HEK293 (cell line): ENCODE measurements at regions not wholly inside any gene's neighbourhood (a gene's known extent, or its start where the extent isn't known, plus 50 kb on each side); places are given as distances from the start of the nearest gene placed in this dataset.
A peak's percentile ranks its signal among the peaks of the same experiment; 100 is the strongest.

ENCODE experiments used
- CTCF ChIA-PET: fragments of 350-600 bp; formaldehyde crosslinking; extraction: SDS; loops from one replicate; lab custom pipeline; 2021; ENCODE audit warnings: antibody characterized with exemption; lab: Yijun Ruan, JAX
- POLR2A ChIA-PET: fragments of 300-600 bp; formaldehyde crosslinking; extraction: SDS; loops from one replicate; lab custom pipeline; 2020; ENCODE audit warnings: antibody characterized with exemption, inconsistent platforms; lab: Yijun Ruan, JAX
- H3K27ac ChIP-seq: fragments of 200-500 bp; sonication (Bioruptor generic); 2 replicates; pipeline ENCODE4 v1.5.1; 2014; ENCODE audit warnings: low read depth, low read length, control low read depth, inconsistent platforms; ENCODE audit errors: extremely low read depth
- H3K36me3 ChIP-seq, 2 experiments: fragments of 200-500 bp in 1 of 2; sonication (Bioruptor generic) in 1 of 2; 1 replicate in 1 of 2; 2 replicates in 1 of 2; pipeline ENCODE4 v1.5.1; 2014 to 2017; ENCODE audit warnings: inconsistent platforms in 2 of 2, low read length in 2 of 2; ENCODE audit not compliant: control insufficient read depth in 2 of 2, insufficient read depth in 1 of 2
- H3K4me1 ChIP-seq: fragments of 200-500 bp; sonication (Bioruptor generic); 2 replicates; pipeline ENCODE4 v1.5.1; 2014; ENCODE audit warnings: mild to moderate bottlenecking, low read length, inconsistent platforms; ENCODE audit not compliant: control insufficient read depth, insufficient read depth
- H3K4me3 ChIP-seq: 2 replicates; pipeline ENCODE4 v1.5.1; 2011; ENCODE audit warnings: low read depth, mild to moderate bottlenecking, control low read depth, low read length, moderate library complexity
- H3K9me3 ChIP-seq: fragments of 200-500 bp; sonication (Bioruptor generic); 2 replicates; pipeline ENCODE4 v1.5.1; 2014; ENCODE audit warnings: low read depth, low read length, inconsistent platforms; ENCODE audit not compliant: control insufficient read depth, insufficient read depth
- KLF1 ChIP-seq: fragments of 450-650 bp; formaldehyde crosslinking; IDR thresholded peaks from 2 replicates; pipeline ENCODE4 v1.5.1; 2016; ENCODE audit warnings: missing biosample characterization, missing genetic modification characterization
- KLF8 ChIP-seq: fragments of 450-650 bp; formaldehyde crosslinking; IDR thresholded peaks from 2 replicates; pipeline ENCODE4 v1.5.1; 2016; ENCODE audit warnings: missing biosample characterization, missing genetic modification characterization
- MEIS1 ChIP-seq: sonication (generic); formaldehyde crosslinking; IDR thresholded peaks from 2 replicates; pipeline ENCODE4 v1.8.1; 2022; ENCODE audit warnings: missing genetic modification reagents, mild to moderate bottlenecking, borderline replicate concordance
- PATZ1 ChIP-seq: fragments of 450-650 bp; formaldehyde crosslinking; IDR thresholded peaks from 2 replicates; pipeline ENCODE4 v1.5.1; 2016; ENCODE audit warnings: missing biosample characterization, missing genetic modification characterization
- PBX3 ChIP-seq: sonication (generic); formaldehyde crosslinking; IDR thresholded peaks from 2 replicates; pipeline ENCODE4 v1.8.1; 2022; ENCODE audit warnings: mild to moderate bottlenecking, moderate library complexity, missing genetic modification reagents
- RBAK ChIP-seq: fragments of 450-650 bp; formaldehyde crosslinking; IDR thresholded peaks from 2 replicates; pipeline ENCODE4 v1.5.1; 2016; ENCODE audit warnings: missing biosample characterization, missing genetic modification characterization
- ZFP41 ChIP-seq: fragments of 450-650 bp; formaldehyde crosslinking; IDR thresholded peaks from 2 replicates; pipeline ENCODE4 v1.5.1; 2016; ENCODE audit warnings: missing biosample characterization, missing genetic modification characterization, borderline replicate concordance
- ZNF112 ChIP-seq: fragments of 450-650 bp; formaldehyde crosslinking; IDR thresholded peaks from 2 replicates; pipeline ENCODE4 v1.5.0; 2017; ENCODE audit warnings: missing biosample characterization, missing genetic modification characterization
- ZNF221 ChIP-seq: fragments of 450-650 bp; formaldehyde crosslinking; IDR thresholded peaks from 2 replicates; pipeline ENCODE4 v1.5.1; 2017; ENCODE audit warnings: missing biosample characterization, missing genetic modification characterization, borderline replicate concordance
- ZNF274 ChIP-seq, 2 experiments: fragments of 200-500 bp in 1 of 2; fragments of 450-650 bp in 1 of 2; sonication (Bioruptor generic) in 1 of 2; formaldehyde crosslinking in 1 of 2; IDR thresholded peaks; 2 replicates each; pipeline versions ENCODE4 v1.5.1 to v1.6.1; 2014 to 2016; ENCODE audit warnings: borderline replicate concordance in 1 of 2, inconsistent platforms in 1 of 2, low read length in 1 of 2, missing biosample characterization in 1 of 2, missing genetic modification characterization in 1 of 2
- ZNF350 ChIP-seq: fragments of 450-650 bp; formaldehyde crosslinking; IDR thresholded peaks from 2 replicates; pipeline ENCODE4 v1.5.0; 2017; ENCODE audit warnings: missing biosample characterization, mild to moderate bottlenecking, missing genetic modification characterization
- ZNF426 ChIP-seq: fragments of 450-650 bp; formaldehyde crosslinking; IDR thresholded peaks from 2 replicates; pipeline ENCODE4 v1.5.1; 2017; ENCODE audit warnings: missing biosample characterization, missing genetic modification characterization, mild to moderate bottlenecking, inconsistent platforms, moderate library complexity
- ZNF501 ChIP-seq: fragments of 450-650 bp; formaldehyde crosslinking; IDR thresholded peaks from 2 replicates; pipeline ENCODE4 v1.5.1; 2016; ENCODE audit warnings: missing biosample characterization, missing genetic modification characterization
- ZNF530 ChIP-seq: fragments of 450-650 bp; formaldehyde crosslinking; IDR thresholded peaks from 2 replicates; pipeline ENCODE4 v1.5.1; 2016; ENCODE audit warnings: low read depth, missing biosample characterization, missing genetic modification characterization
- ZNF555 ChIP-seq: fragments of 450-650 bp; formaldehyde crosslinking; conservative IDR thresholded peaks from 2 replicates; pipeline ENCODE4 v1.5.1; 2017; ENCODE audit warnings: missing biosample characterization, mild to moderate bottlenecking, missing genetic modification characterization, inconsistent platforms
- ZNF600 ChIP-seq: fragments of 450-650 bp; formaldehyde crosslinking; IDR thresholded peaks from 2 replicates; pipeline ENCODE4 v1.5.1; 2016; ENCODE audit warnings: missing biosample characterization, missing genetic modification characterization
- ZNF677 ChIP-seq: fragments of 450-650 bp; IDR thresholded peaks from 2 replicates; pipeline ENCODE4 v1.5.0; 2018; ENCODE audit warnings: missing biosample characterization, mild to moderate bottlenecking, missing genetic modification characterization, moderate library complexity
- ZNF707 ChIP-seq: fragments of 450-650 bp; formaldehyde crosslinking; IDR thresholded peaks from 2 replicates; pipeline ENCODE4 v1.5.1; 2016; ENCODE audit warnings: missing biosample characterization, missing genetic modification characterization
- ZNF785 ChIP-seq: fragments of 450-650 bp; formaldehyde crosslinking; IDR thresholded peaks from 2 replicates; pipeline ENCODE4 v1.5.1; 2016; ENCODE audit warnings: missing biosample characterization, missing genetic modification characterization
- ZSCAN23 ChIP-seq: fragments of 450-650 bp; formaldehyde crosslinking; IDR thresholded peaks from 2 replicates; pipeline ENCODE4 v1.5.1; 2016; ENCODE audit warnings: missing biosample characterization, missing genetic modification characterization
- TF ChIP-seq, protein P1 (sequence below): fragments of 450-650 bp; formaldehyde crosslinking; IDR thresholded peaks from 2 replicates; pipeline ENCODE4 v1.5.1; 2016; ENCODE audit warnings: missing biosample characterization, missing genetic modification characterization, low read depth
- TF ChIP-seq, protein P2 (sequence below): fragments of 450-650 bp; formaldehyde crosslinking; IDR thresholded peaks from 2 replicates; pipeline ENCODE4 v1.5.1; 2017; ENCODE audit warnings: missing biosample characterization, missing genetic modification characterization
- TF ChIP-seq, protein P3 (sequence below): fragments of 450-650 bp; formaldehyde crosslinking; IDR thresholded peaks from 2 replicates; pipeline ENCODE4 v1.5.1; 2017; ENCODE audit warnings: missing biosample characterization, missing genetic modification characterization

DNA sequence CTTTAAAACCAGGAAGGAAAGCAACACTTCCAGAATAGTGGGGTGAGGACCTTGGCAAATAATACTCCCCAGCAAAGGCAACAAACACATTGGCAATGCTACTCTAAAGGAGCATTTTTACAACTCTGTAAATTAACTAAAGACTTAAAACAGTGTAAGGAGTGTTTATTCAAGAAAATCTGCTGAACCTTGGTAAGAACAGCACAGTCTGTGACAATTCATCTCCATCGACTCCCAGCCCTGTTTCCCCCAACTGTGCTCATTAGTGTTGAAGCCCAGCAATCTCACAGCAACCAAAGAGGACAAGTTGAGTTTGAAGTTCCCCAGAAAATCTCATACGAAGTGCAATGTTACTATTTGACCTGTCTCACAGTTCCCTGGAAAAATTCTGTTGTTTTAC lies 884.9 kb downstream of the C6orf118 start:
- Histone ChIP-seq H3K36me3 (no peaks in the 10 kb centered on the region), H3K4me3 (no peak overlapping the region), H3K4me1 (no peaks in the 10 kb centered on the region), H3K9me3 (no peaks in the 10 kb centered on the region), H3K27ac (no peak overlapping the region)
- peak; percentile 94 for TF ChIP-seq ZNF677
- no peak for TF ChIP-seq ZSCAN23 (tag by site-specific recombination)
- CTCF ChIA-PET = no interaction called here
- POLR2A ChIA-PET = no interaction called here

DNA sequence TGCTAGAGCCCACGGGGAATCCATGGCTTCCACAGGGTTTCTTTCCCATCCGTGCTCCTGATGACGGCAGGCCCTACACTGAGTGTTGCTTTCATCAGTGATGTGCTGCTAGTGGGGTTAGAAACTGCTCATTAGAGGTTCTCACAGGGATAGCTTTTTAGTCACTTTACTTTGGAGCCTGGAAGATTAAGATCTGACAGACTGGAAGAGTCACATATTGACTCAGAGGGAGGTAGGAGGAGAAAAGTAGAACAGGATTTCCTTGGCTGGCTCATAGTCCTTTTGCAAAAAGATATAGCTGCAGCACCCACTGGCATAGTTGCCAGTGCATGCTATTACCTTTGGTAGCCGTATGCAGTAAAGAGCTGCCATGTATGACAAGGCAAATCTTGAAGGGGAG lies 890.3 kb downstream of the C6orf118 start:
- POLR2A ChIA-PET = no interaction called here
- no peak overlapping the region for H3K27ac ChIP-seq
- no peaks in the 10 kb centered on the region for H3K36me3 ChIP-seq
- no peak overlapping the region for H3K4me3 ChIP-seq
- no peaks in the 10 kb centered on the region for H3K4me1 ChIP-seq
- H3K9me3 ChIP-seq = no peaks in the 10 kb centered on the region
- TF ChIP-seq RBAK (tag by site-specific recombination) = no peak
- no peak for TF ChIP-seq ZNF350 (tag by site-specific recombination)
- no peak for TF ChIP-seq ZNF501 (tag by site-specific recombination)
- no peak for TF ChIP-seq PATZ1 (tag by site-specific recombination)
- TF ChIP-seq, protein P1, sequence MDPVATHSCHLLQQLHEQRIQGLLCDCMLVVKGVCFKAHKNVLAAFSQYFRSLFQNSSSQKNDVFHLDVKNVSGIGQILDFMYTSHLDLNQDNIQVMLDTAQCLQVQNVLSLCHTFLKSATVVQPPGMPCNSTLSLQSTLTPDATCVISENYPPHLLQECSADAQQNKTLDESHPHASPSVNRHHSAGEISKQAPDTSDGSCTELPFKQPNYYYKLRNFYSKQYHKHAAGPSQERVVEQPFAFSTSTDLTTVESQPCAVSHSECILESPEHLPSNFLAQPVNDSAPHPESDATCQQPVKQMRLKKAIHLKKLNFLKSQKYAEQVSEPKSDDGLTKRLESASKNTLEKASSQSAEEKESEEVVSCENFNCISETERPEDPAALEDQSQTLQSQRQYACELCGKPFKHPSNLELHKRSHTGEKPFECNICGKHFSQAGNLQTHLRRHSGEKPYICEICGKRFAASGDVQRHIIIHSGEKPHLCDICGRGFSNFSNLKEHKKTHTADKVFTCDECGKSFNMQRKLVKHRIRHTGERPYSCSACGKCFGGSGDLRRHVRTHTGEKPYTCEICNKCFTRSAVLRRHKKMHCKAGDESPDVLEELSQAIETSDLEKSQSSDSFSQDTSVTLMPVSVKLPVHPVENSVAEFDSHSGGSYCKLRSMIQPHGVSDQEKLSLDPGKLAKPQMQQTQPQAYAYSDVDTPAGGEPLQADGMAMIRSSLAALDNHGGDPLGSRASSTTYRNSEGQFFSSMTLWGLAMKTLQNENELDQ = no peak
- no peak for TF ChIP-seq ZNF274 (IDR thresholded peaks at IDR 0.05; ENCODE audit: low read length)
- no peak for TF ChIP-seq ZNF274 (tag by site-specific recombination; IDR thresholded peaks at IDR 0.05; ENCODE audit: borderline replicate concordance)
- TF ChIP-seq, protein P2, sequence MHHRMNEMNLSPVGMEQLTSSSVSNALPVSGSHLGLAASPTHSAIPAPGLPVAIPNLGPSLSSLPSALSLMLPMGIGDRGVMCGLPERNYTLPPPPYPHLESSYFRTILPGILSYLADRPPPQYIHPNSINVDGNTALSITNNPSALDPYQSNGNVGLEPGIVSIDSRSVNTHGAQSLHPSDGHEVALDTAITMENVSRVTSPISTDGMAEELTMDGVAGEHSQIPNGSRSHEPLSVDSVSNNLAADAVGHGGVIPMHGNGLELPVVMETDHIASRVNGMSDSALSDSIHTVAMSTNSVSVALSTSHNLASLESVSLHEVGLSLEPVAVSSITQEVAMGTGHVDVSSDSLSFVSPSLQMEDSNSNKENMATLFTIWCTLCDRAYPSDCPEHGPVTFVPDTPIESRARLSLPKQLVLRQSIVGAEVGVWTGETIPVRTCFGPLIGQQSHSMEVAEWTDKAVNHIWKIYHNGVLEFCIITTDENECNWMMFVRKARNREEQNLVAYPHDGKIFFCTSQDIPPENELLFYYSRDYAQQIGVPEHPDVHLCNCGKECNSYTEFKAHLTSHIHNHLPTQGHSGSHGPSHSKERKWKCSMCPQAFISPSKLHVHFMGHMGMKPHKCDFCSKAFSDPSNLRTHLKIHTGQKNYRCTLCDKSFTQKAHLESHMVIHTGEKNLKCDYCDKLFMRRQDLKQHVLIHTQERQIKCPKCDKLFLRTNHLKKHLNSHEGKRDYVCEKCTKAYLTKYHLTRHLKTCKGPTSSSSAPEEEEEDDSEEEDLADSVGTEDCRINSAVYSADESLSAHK (tag by site-specific recombination) = no peak
- no peak for TF ChIP-seq ZNF426
- TF ChIP-seq ZNF600 (tag by site-specific recombination) = no peak
- no peak for TF ChIP-seq KLF8 (tag by site-specific recombination)
- TF ChIP-seq ZNF785 (tag by site-specific recombination) = no peak
- no peak for TF ChIP-seq ZNF530 (tag by site-specific recombination)
- CTCF ChIA-PET = no interaction called here

DNA sequence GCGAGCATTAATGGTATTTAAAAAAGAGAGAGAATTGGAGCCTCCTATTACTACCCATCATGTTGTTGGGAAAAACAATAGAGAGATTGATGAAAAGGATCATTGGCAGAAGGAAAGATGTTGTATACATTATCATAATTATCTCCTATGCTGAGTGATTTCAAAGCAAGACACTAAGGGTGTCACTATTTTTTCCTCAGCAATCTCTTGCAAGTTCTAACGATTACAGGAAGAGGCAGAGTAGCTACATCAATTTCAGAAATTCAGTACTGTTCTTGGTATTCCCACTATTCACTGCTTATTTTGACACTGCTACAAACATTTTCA lies 891.2 kb downstream of the C6orf118 start:
- Histone ChIP-seq H3K4me3 (no peak overlapping the region), H3K36me3 (no peaks in the 10 kb centered on the region), H3K9me3 (no peaks in the 10 kb centered on the region), H3K27ac (no peak overlapping the region), H3K4me1 (no peaks in the 10 kb centered on the region)
- ChIA-PET POLR2A (no interaction called here), CTCF (no interaction called here)
- TF ChIP-seq ZNF707 (tag by site-specific recombination) (no peak), MEIS1 (CRISPR knock-in tag) (no peak), ZNF112 (tag by site-specific recombination) (no peak), PBX3 (CRISPR knock-in tag) (no peak), KLF1 (tag by site-specific recombination) (no peak), ZNF555 (tag by site-specific recombination) (no peak), ZFP41 (tag by site-specific recombination) (no peak), ZNF221 (no peak)
- TF ChIP-seq, protein P3, sequence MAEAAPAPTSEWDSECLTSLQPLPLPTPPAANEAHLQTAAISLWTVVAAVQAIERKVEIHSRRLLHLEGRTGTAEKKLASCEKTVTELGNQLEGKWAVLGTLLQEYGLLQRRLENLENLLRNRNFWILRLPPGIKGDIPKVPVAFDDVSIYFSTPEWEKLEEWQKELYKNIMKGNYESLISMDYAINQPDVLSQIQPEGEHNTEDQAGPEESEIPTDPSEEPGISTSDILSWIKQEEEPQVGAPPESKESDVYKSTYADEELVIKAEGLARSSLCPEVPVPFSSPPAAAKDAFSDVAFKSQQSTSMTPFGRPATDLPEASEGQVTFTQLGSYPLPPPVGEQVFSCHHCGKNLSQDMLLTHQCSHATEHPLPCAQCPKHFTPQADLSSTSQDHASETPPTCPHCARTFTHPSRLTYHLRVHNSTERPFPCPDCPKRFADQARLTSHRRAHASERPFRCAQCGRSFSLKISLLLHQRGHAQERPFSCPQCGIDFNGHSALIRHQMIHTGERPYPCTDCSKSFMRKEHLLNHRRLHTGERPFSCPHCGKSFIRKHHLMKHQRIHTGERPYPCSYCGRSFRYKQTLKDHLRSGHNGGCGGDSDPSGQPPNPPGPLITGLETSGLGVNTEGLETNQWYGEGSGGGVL (tag by site-specific recombination) = no peak
